Colonic mucosa (tissue), 4 donors: ENCODE measurements at regions not wholly inside any gene's neighbourhood (a gene's known extent, or its start where the extent isn't known, plus 50 kb on each side); places are given as distances from the start of the nearest gene placed in this dataset.

ENCODE experiments used
- DNase-seq: peaks from one replicate; pipeline ENCODE4 v3.0.0-alpha.2; 2020
- H3K27ac ChIP-seq: fragments of 200-600 bp; one replicate; pipeline ENCODE4 v1.8.0; 2021
- H3K27me3 ChIP-seq: fragments of 200-600 bp; one replicate; pipeline ENCODE4 v1.8.0; 2021
- H3K36me3 ChIP-seq: fragments of 200-600 bp; one replicate; pipeline ENCODE4 v1.8.0; 2021
- H3K4me1 ChIP-seq: fragments of 200-600 bp; one replicate; pipeline ENCODE4 v1.8.0; 2021; ENCODE audit warnings: mild to moderate bottlenecking
- H3K4me3 ChIP-seq: fragments of 200-600 bp; one replicate; pipeline ENCODE4 v1.8.0; 2021
- H3K9ac ChIP-seq, 2 donors: one replicate each; pipeline ENCODE4 v1.7.0; 2013; ENCODE audit warnings: control low read depth in 2 of 2, low read depth in 2 of 2, low read length in 2 of 2
- H3K9me3 ChIP-seq: fragments of 200-600 bp; one replicate; pipeline ENCODE4 v1.8.0; 2021
- CTCF ChIP-seq: fragments of 200-600 bp; IDR thresholded peaks from one replicate; pipeline ENCODE4 v1.8.0; 2022; ENCODE audit warnings: antibody characterized with exemption, mild to moderate bottlenecking
- intact Hi-C: fragments of 100-400 bp; cut with DNase I; formaldehyde crosslinking; loops from one replicate; pipeline ENCODE4 v1.14.1; 2022
- donor health status: healthy.
- donor health status: DM: no; HTN: no; CAD: no.
- donor health status: DM: no; HTN: no; CAD: no.

DNA sequence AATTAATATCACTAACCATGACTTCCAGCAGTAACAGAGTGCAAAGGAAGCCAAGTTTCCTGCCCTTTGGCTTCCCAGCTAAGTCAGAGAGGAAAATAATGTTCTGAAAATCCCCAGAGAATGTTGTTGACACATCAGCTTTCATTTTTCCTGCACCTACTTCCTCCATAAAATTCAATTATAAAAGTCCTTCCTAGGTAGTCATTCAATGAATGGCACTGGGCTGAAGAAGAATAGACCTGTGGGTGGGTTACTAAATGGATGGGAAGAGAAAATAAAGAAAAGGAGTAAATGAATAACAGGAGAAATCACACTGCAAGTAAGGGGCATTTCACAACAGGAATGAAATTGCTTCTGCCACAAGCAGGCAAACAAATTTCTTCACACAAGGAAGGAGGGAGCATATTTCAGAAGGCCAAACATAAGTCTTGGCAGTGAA, 73.2 kb upstream of the MDM1 start:
- Histone ChIP-seq H3K4me3 (no peak overlapping the region), H3K36me3 (no peaks in the 10 kb centered on the region), H3K9me3 (no peaks in the 10 kb centered on the region), H3K27me3 (no peaks in the 10 kb centered on the region), H3K9ac (peak overlapping the region in 1 of 2 donors; percentile 83), H3K27ac (peak overlapping the region; percentile 85), H3K4me1 (peaks cover 9% of the 10 kb centered on the region)
- intact Hi-C loops: no loop called here
- no peak for TF ChIP-seq CTCF
- DNase-seq: peak; percentile 30

DNA sequence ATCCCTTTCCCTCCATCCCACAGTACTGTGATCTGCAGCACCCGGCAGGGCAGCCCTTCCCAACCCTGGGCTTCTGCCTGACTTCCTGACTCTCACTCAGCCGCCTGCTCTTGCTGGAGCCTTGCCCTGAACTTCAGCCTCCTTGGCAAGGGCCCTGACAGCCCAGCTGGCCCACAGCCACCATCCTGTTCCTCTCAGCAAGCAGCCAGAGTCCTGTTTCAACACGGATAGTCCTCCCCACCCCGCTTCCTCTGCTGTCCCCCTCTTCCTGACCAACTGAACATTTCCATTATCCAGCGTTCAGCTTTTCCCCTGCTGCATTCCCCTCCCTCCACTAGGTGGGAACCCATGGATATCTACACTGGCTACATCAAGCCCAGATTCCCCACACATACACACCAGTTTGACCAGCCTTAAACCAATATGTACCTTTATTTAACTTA, 74.0 kb upstream of the MDM1 start:
- DNase-seq: peak; percentile 95
- no peak overlapping the region for H3K4me3 ChIP-seq
- peaks cover 9% of the 10 kb centered on the region for H3K4me1 ChIP-seq
- intact Hi-C loops: no loop called here
- no peaks in the 10 kb centered on the region for H3K9me3 ChIP-seq
- no peaks in the 10 kb centered on the region for H3K36me3 ChIP-seq
- H3K27ac ChIP-seq: peak overlapping the region; percentile 85
- no peak for TF ChIP-seq CTCF
- H3K9ac ChIP-seq: peak overlapping the region; percentile 9 to 83
- H3K27me3 ChIP-seq: no peaks in the 10 kb centered on the region

- no peak for TF ChIP-seq CTCF
- DNase-seq: no peak
- H3K9me3 ChIP-seq: no peaks in the 10 kb centered on the region
- no peaks in the 10 kb centered on the region for H3K36me3 ChIP-seq
- peaks cover 9% of the 10 kb centered on the region for H3K4me1 ChIP-seq
- no peak overlapping the region for H3K9ac ChIP-seq
- H3K27ac ChIP-seq: peak overlapping the region; percentile 85
- H3K4me3 ChIP-seq: no peak overlapping the region
- no peaks in the 10 kb centered on the region for H3K27me3 ChIP-seq
- intact Hi-C loops: no loop called here
These were observed 74.7 kb upstream of the MDM1 start for GRCh38 chr12:68406911-68407310.

DNA sequence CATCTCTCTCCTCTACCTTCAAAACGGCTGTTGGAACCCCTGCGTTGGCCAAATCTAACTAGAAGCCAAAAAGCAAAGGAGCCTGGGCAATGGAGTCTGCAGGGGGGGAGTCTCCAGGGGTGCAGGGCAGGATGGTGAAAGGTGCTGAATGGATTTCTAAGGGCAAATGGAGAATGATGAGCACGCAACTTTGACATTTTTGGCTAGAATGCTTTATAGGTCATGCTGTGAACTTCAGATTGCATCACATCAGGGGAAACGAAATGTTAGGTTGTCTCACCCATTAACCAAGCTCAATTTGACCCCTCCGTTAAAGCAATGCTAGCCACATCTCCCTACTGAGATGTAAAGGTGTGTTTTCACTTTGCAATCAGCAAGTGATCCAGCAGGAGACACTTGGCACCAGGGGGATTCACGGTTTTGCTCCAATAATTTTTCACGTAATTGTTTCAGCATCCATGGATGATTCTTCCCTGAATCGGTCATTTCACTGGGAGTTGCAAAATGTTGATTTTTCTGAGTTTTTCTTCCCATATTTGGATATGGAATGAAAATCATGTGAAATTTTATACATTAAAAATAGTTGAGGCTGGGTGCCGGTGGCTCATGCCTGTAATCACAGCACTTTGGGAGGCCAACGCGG, 78.0 kb upstream of the MDM1 start:
- Histone ChIP-seq H3K27me3 (no peaks in the 10 kb centered on the region), H3K9ac (no peak overlapping the region), H3K9me3 (no peaks in the 10 kb centered on the region), H3K4me1 (peaks cover 8% of the 10 kb centered on the region), H3K36me3 (no peaks in the 10 kb centered on the region), H3K4me3 (no peak overlapping the region), H3K27ac (no peak overlapping the region)
- TF ChIP-seq CTCF: no peak
- no peak for DNase-seq
- intact Hi-C loops: no loop called here

DNA sequence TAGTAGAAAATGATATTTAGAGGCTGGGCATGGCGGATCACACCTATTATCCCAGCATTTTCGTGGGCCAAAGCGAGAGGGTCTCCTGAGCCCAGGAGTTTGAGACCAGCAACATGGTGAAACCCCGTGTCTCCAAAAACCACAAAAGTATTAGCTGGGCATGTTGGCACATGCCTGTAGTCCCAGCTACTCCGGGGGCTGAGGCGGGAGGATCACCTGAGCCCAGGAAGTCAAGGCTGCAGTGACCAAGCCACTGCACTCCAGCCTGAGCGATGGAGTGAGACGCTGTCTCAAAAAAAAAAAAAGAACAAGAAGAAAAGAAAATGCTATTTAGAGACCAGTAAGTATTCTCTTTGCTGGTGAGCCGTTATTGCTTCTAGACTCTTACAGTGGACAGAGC, 79.2 kb upstream of the MDM1 start:
- Histone ChIP-seq H3K36me3 (no peaks in the 10 kb centered on the region), H3K4me3 (no peak overlapping the region), H3K9ac (no peak overlapping the region), H3K9me3 (no peaks in the 10 kb centered on the region), H3K4me1 (no peaks in the 10 kb centered on the region), H3K27ac (no peak overlapping the region), H3K27me3 (no peaks in the 10 kb centered on the region)
- intact Hi-C loops: no loop called here
- DNase-seq: no peak
- no peak for TF ChIP-seq CTCF
